ENCODE measurements at regions not wholly inside any gene's neighbourhood (a gene's known extent, or its start where the extent isn't known, plus 50 kb on each side); places are given as distances from the start of the nearest gene placed in this dataset.
"Not testable (repeated sequence)": the region's sequence is repeated elsewhere in the genome, so short reads cannot be mapped to it uniquely, and the experiment has no call there.

DNA sequence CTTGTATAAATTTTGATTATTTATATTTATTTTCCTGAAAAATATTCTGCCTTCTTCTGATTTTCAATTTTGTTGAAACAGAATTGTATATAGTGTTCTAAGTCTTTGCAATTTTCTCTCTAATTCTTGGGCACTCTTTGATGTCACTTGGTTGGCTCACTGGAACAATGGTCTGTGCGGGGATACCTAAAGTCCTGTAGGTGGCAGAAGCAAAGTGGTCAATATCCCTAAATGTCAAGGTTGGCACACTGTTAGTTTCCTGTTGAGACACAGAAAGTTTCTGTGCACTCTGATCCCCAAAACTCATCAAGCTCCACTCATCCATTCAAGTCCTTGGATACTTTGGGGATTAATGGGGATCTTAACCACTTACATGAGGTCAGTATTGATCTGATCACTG lies 480.8 kb upstream of the CCNG1 start:
- Histone ChIP-seq H3K4me2 (ENCODE audit: control insufficient read depth, extremely low read depth, insufficient read depth, low read depth, low read length) (no peak overlapping the region), H3K36me3 (ENCODE audit: control insufficient read depth in 2 of 2, extremely low read depth in 1 of 2, insufficient read depth in 2 of 2, low read length in 2 of 2) (no peaks in the 10 kb centered on the region), H3K4me3 (ENCODE audit: control insufficient read depth in 2 of 3, extremely low read depth in 1 of 3, insufficient read depth in 2 of 3, low read depth in 1 of 3, low read length in 3 of 3) (no peak overlapping the region), H3K4me1 (ENCODE audit: control insufficient read depth, extremely low read depth, insufficient read depth, low read length) (no peaks in the 10 kb centered on the region), H3K9me3 (ENCODE audit: control insufficient read depth, low read depth, low read length) (no peaks in the 10 kb centered on the region), H3K9me1 (ENCODE audit: control insufficient read depth, extremely low read depth, insufficient read depth, low read length) (no peaks in the 10 kb centered on the region), H3K79me2 (ENCODE audit: control insufficient read depth, insufficient read depth, low read length) (no peaks in the 10 kb centered on the region), H4K20me1 (ENCODE audit: control insufficient read depth, extremely low read depth, insufficient read depth, low read length) (no peaks in the 10 kb centered on the region), H3K27me3 (ENCODE audit: control insufficient read depth, extremely low read depth, insufficient read depth, low read length) (no peaks in the 10 kb centered on the region), H3K9ac (ENCODE audit: control insufficient read depth, extremely low read depth, insufficient read depth, low read length) (no peak overlapping the region), H2AFZ (ENCODE audit: control insufficient read depth, low read length) (no peak overlapping the region), H3K27ac (ENCODE audit: control insufficient read depth, insufficient read depth, low read length) (no peak overlapping the region)
- FAIRE-seq = no peak
- no peak for DNase-seq (ENCODE audit: low read depth, low spot score)
- TF ChIP-seq EZH2 (IDR thresholded peaks at IDR 0.05; ENCODE audit: low read length) = no peak
- TF ChIP-seq CTCF (optimal IDR thresholded peaks at IDR 0.05 in 1 of 3, IDR thresholded peaks at IDR 0.05 in 1 of 3, conservative IDR thresholded peaks at IDR 0.05 in 1 of 3; ENCODE audit: extremely low read depth in 1 of 3, insufficient read depth in 2 of 3, low read length in 3 of 3) = no peak
- dilution Hi-C loops (cut with MboI; ENCODE audit: extremely low pct_ligation_motif_present, low sequenced_read_pairs) = no loop called here

- DNase-seq (ENCODE audit: low read depth, low spot score); H3K79me2 ChIP-seq (ENCODE audit: control insufficient read depth, insufficient read depth, low read length); H3K27ac ChIP-seq (ENCODE audit: control insufficient read depth, insufficient read depth, low read length); H3K9me3 ChIP-seq (ENCODE audit: control insufficient read depth, low read depth, low read length); H2AFZ ChIP-seq (ENCODE audit: control insufficient read depth, low read length); H3K27me3 ChIP-seq (ENCODE audit: control insufficient read depth, extremely low read depth, insufficient read depth, low read length); H3K36me3 ChIP-seq (ENCODE audit: control insufficient read depth in 2 of 2, extremely low read depth in 1 of 2, insufficient read depth in 2 of 2, low read length in 2 of 2); H3K4me2 ChIP-seq (ENCODE audit: control insufficient read depth, extremely low read depth, insufficient read depth, low read depth, low read length); H4K20me1 ChIP-seq (ENCODE audit: control insufficient read depth, extremely low read depth, insufficient read depth, low read length); dilution Hi-C loops (cut with MboI; ENCODE audit: extremely low pct_ligation_motif_present, low sequenced_read_pairs); H3K9me1 ChIP-seq (ENCODE audit: control insufficient read depth, extremely low read depth, insufficient read depth, low read length); H3K4me1 ChIP-seq (ENCODE audit: control insufficient read depth, extremely low read depth, insufficient read depth, low read length); H3K9ac ChIP-seq (ENCODE audit: control insufficient read depth, extremely low read depth, insufficient read depth, low read length); H3K4me3 ChIP-seq (ENCODE audit: control insufficient read depth in 2 of 3, extremely low read depth in 1 of 3, insufficient read depth in 2 of 3, low read depth in 1 of 3, low read length in 3 of 3); FAIRE-seq: not testable (repeated sequence)
Measured at GRCh38 chr5:162964144-162964543, 473.3 kb upstream of the CCNG1 start.

GRCh38 chr5:162990063-162990462 lies 447.3 kb upstream of the CCNG1 start:
- Histone ChIP-seq H4K20me1 (ENCODE audit: control insufficient read depth, extremely low read depth, insufficient read depth, low read length) (no peaks in the 10 kb centered on the region), H3K4me1 (ENCODE audit: control insufficient read depth, extremely low read depth, insufficient read depth, low read length) (no peaks in the 10 kb centered on the region), H3K9ac (ENCODE audit: control insufficient read depth, extremely low read depth, insufficient read depth, low read length) (no peak overlapping the region), H3K4me3 (ENCODE audit: control insufficient read depth in 2 of 3, extremely low read depth in 1 of 3, insufficient read depth in 2 of 3, low read depth in 1 of 3, low read length in 3 of 3) (no peak overlapping the region), H2AFZ (ENCODE audit: control insufficient read depth, low read length) (no peak overlapping the region), H3K79me2 (ENCODE audit: control insufficient read depth, insufficient read depth, low read length) (no peaks in the 10 kb centered on the region), H3K4me2 (ENCODE audit: control insufficient read depth, extremely low read depth, insufficient read depth, low read depth, low read length) (no peak overlapping the region), H3K9me3 (ENCODE audit: control insufficient read depth, low read depth, low read length) (no peaks in the 10 kb centered on the region), H3K27ac (ENCODE audit: control insufficient read depth, insufficient read depth, low read length) (no peak overlapping the region), H3K9me1 (ENCODE audit: control insufficient read depth, extremely low read depth, insufficient read depth, low read length) (no peaks in the 10 kb centered on the region), H3K36me3 (ENCODE audit: control insufficient read depth in 2 of 2, extremely low read depth in 1 of 2, insufficient read depth in 2 of 2, low read length in 2 of 2) (no peaks in the 10 kb centered on the region), H3K27me3 (ENCODE audit: control insufficient read depth, extremely low read depth, insufficient read depth, low read length) (no peaks in the 10 kb centered on the region)
- dilution Hi-C loops (cut with MboI; ENCODE audit: extremely low pct_ligation_motif_present, low sequenced_read_pairs) = no loop called here
- no peak for DNase-seq (ENCODE audit: low read depth, low spot score)
- no peak for FAIRE-seq
- TF ChIP-seq EZH2 (IDR thresholded peaks at IDR 0.05; ENCODE audit: low read length) = no peak

Data from keratinocyte (primary cell).